Endothelial cell of umbilical vein (primary cell): ENCODE measurements at regions not wholly inside any gene's neighbourhood (a gene's known extent, or its start where the extent isn't known, plus 50 kb on each side); places are given as distances from the start of the nearest gene placed in this dataset.

Experiments used
- JUN ChIP-seq: IDR thresholded peaks from 2 replicates; pipeline ENCODE4 v1.6.1; 2011; ENCODE audit warnings: borderline replicate concordance, low read depth; ENCODE audit not compliant: insufficient read length, insufficient read depth
- MYC ChIP-seq: IDR thresholded peaks from one replicate; pipeline ENCODE4 v1.6.1; 2011; ENCODE audit warnings: mild to moderate bottlenecking, low read depth, low read length
- POLR2A ChIP-seq: IDR thresholded peaks from 2 replicates; pipeline ENCODE4 v1.6.1; 2012; ENCODE audit warnings: low read depth, mild to moderate bottlenecking, control low read depth, low read length
- TF ChIP-seq, protein P1 (sequence below), 2 donors: IDR thresholded peaks; 1 replicate in 1 of 2; 2 replicates in 1 of 2; pipeline ENCODE4 v1.5.1; 2011; ENCODE audit warnings: low read length in 2 of 2, mild to moderate bottlenecking in 2 of 2, moderate library complexity in 2 of 2, control low read depth in 1 of 2, inconsistent platforms in 1 of 2, low read depth in 1 of 2; ENCODE audit not compliant: insufficient read depth in 1 of 2; ENCODE audit errors: extremely low read depth in 1 of 2

DNA sequence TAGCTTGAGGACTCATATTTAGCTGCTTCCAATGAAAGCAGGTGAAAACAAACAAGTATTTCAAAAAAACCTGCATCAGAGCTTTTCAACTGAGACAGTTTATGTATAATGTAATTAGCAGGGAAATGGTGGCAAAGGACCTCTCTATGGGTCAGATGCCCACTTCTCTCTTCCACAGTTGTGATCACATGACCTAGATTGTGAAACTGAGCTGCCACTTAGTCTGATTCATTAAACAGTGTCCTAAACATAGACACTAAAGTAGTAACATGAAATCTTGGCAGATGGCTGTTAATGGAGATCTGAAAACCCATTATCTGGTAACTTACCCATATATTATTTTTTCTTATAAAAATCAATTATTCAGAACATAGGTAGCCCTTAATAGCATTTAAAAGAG is 663.6 kb upstream of the RIOK2 start:
- TF ChIP-seq, protein P1, sequence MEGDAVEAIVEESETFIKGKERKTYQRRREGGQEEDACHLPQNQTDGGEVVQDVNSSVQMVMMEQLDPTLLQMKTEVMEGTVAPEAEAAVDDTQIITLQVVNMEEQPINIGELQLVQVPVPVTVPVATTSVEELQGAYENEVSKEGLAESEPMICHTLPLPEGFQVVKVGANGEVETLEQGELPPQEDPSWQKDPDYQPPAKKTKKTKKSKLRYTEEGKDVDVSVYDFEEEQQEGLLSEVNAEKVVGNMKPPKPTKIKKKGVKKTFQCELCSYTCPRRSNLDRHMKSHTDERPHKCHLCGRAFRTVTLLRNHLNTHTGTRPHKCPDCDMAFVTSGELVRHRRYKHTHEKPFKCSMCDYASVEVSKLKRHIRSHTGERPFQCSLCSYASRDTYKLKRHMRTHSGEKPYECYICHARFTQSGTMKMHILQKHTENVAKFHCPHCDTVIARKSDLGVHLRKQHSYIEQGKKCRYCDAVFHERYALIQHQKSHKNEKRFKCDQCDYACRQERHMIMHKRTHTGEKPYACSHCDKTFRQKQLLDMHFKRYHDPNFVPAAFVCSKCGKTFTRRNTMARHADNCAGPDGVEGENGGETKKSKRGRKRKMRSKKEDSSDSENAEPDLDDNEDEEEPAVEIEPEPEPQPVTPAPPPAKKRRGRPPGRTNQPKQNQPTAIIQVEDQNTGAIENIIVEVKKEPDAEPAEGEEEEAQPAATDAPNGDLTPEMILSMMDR (IDR thresholded peaks at IDR 0.05; ENCODE audit: extremely low read depth in 1 of 2, insufficient read depth in 1 of 2, low read depth in 1 of 2, low read length in 2 of 2), result no peak
- TF ChIP-seq POLR2A (no peak), JUN (no peak), MYC (no peak)
